AG09319 (cell line): ENCODE measurements at regions not wholly inside any gene's neighbourhood (a gene's known extent, or its start where the extent isn't known, plus 50 kb on each side); places are given as distances from the start of the nearest gene placed in this dataset.

ENCODE experiments used
- DNase-seq: peaks from one replicate; pipeline ENCODE4 v3.0.0-alpha.2; 2010; ENCODE audit warnings: low read depth; ENCODE audit errors: extremely low read depth
- TF ChIP-seq, protein P1 (sequence below): IDR thresholded peaks from 2 replicates; pipeline ENCODE4 v1.5.1; 2011; ENCODE audit warnings: low read depth, mild to moderate bottlenecking, inconsistent platforms, low read length, moderate library complexity

- TF ChIP-seq, protein P1, sequence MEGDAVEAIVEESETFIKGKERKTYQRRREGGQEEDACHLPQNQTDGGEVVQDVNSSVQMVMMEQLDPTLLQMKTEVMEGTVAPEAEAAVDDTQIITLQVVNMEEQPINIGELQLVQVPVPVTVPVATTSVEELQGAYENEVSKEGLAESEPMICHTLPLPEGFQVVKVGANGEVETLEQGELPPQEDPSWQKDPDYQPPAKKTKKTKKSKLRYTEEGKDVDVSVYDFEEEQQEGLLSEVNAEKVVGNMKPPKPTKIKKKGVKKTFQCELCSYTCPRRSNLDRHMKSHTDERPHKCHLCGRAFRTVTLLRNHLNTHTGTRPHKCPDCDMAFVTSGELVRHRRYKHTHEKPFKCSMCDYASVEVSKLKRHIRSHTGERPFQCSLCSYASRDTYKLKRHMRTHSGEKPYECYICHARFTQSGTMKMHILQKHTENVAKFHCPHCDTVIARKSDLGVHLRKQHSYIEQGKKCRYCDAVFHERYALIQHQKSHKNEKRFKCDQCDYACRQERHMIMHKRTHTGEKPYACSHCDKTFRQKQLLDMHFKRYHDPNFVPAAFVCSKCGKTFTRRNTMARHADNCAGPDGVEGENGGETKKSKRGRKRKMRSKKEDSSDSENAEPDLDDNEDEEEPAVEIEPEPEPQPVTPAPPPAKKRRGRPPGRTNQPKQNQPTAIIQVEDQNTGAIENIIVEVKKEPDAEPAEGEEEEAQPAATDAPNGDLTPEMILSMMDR = no peak
- DNase-seq = no peak
These were observed 152.6 kb upstream of the RNPC3 start for GRCh38 chr1:103372866-103373265.

DNA sequence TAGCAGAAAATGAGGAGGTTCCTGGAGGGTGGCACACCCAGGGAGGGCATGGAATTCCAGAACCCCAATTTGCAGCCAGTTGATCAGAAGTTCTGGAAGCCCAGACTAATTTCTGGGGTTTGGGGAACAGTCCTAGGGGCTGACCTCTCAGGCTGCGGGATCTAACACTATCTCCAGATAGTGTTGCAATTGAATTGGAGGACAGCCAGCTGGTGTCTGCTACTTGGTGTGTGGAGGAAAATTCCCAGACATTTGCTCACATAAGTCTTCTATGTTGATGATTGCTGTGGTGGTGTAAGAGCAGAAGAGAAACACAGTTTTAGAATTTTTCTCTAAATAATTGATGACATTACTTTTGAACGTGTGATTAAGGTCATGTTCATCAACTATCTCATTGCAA lies 154.3 kb upstream of the RNPC3 start:
- no peak for DNase-seq
- TF ChIP-seq, protein P1 = no peak

DNA sequence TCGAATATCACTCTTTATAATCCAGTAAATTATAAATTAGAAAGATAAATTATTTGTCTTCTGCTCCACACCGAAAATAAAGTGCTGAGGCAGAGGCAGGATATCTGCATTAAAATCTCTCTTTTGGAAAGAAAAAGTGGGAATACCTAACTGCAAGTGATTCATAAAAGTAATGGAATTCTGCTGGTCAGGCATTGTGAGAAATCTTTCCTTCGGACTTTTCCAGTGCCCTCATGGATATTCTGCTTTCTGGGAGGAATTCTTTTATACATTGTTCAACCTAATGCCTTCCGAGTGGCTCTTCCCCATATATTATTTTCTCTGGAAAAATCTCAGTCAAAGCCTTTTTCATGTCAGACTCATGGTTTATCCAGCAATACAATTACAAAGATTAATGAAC lies 158.3 kb upstream of the RNPC3 start:
- DNase-seq = no peak
- TF ChIP-seq, protein P1 = no peak

DNA sequence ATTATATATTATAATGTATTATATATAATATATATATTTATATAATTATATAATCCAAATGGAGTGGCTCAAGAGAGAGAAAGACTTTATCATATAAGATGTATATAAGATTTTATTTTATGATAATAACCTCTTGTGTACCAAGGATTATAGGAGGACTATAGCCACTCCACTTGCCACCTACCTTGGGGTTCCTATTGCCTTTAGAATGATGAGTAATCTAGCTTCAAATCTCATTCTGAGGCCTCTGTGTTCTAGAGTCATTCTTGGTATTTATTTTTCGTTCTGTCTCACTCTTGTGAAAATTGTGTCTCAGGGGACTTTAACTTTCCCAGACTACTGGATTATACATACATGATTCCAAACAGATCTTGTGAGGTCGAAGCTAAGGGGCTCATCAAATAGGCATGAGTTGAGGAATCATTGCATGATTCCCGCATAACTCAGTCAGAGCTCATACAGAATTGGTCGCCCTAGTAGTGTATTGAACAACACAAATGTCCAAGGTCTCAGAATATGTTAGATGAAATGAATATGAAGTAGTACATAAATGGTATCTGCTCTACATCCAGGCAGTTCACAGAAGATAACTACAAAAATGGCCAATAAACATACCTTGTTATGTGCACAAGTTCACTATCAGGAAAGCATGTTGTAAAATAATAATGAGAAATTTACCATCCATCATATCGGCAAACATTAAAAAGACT lies 159.5 kb upstream of the RNPC3 start:
- DNase-seq = no peak
- TF ChIP-seq, protein P1 = no peak

DNA sequence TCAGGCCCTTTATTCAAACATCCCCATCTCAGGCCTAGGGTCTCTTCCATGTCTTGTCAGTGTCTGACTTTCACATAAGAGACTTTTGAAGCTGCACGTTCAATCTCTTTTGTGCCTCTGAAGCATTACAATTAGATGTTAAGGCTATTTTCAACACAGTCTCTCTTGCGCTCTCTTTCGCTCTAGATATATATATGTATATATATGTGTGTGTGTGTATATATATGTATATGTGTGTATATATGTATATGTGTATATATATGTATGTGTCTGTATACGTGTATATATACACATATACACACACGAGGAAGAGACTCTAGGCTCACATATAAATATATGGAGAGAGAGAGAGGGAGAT lies 162.5 kb upstream of the RNPC3 start:
- TF ChIP-seq, protein P1 = no peak
- no peak for DNase-seq

DNA sequence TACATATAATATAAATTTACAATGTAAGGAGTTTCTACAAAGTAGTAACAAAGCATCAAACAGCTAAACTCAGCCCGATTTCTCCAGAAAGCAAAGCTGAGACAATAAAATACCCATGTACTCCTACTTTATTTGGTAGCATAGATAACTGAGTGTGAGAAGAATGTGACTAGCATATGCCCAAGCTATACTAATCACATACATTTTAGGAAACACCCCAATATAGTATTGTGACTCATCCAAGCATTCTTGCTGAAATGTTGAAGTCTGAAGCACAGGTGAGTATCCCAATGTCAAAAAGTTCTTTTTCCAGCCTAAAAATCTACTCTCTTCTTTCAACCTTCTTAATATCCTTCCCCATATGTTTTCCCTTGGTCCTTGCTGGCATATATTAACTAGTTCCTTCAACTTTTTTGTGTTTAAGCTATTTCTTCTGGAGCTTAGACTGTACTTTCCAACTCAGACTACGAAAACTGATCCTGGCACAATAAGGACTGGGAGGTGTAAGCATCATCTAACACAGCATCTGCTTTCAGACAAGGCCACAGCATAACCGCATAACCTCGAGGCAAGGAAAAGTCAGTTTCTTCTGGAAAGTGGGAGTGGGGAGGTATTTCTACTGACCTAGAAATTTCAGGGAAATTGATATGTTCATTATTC lies 163.0 kb upstream of the RNPC3 start:
- DNase-seq = no peak
- TF ChIP-seq, protein P1 = no peak

GRCh38 chr1:103353391-103353790 lies 172.1 kb upstream of the RNPC3 start:
- TF ChIP-seq, protein P1 = no peak
- DNase-seq = no peak
